Smooth muscle cell of the brain vasculature (primary cell): ENCODE measurements at regions not wholly inside any gene's neighbourhood (a gene's known extent, or its start where the extent isn't known, plus 50 kb on each side); places are given as distances from the start of the nearest gene placed in this dataset.
"Not testable (repeated sequence)": the region's sequence is repeated elsewhere in the genome, so short reads cannot be mapped to it uniquely, and the experiment has no call there.

Experiments used
- DNase-seq: peaks from one replicate; pipeline ENCODE4 v3.0.0-alpha.2; 2012; ENCODE audit warnings: low read depth, low spot score

DNA sequence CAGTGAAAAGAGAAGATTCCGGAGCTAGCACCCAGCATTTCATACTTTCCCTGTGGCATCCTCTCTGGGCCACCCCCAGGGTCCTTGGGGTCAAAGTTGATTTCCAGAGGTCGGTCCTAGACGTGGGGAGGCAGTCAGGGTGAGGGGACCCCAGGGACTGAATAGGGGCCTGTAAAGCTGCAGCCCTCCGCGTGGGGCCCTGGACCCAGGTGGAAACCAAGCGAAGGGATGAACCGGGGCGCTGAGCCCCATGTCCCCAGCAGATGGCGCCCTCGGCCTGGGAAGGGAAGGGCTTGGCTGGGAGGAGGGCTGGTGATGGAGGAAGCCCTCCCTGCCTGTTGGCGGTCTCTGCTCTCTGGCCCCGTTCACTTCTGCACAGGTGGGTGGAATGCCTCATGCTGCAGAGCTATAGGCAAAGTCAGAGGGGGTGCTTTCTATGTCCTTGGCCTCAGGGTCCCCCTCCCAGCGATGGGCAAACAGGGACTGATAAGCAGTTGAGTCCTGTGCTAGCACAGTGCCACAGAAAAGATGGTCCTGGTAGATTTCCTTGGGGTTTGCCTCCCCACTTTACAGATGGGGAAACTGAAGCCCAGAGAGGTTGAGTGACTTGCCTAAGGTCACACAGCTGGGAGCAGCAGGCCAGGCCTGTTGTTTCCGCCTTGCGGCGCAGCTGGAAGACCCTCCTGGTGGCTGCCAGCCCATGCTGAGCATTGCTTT, 163.4 kb upstream of the CIBAR2 start:
- DNase-seq = no peak

DNA sequence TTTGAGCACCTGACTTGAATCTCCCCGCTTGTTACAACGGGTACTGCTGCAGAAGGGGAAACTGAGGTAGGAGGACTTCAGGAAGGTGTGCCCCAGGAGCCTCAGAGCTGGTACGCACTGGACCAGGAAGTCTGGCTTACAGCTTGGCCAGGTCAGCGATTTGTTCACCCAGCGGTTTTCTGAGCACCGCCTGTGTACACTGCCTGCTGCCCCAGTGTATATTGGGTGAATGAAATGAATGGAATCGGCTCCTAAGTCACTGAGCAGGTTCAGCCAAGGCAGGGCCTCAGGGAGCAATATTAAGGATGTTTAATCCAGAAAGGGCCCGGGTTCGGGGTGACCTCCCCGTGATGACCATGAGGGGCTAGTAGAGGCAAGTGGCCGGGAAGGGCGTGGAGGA, 164.0 kb upstream of the CIBAR2 start:
- DNase-seq = no peak

DNA sequence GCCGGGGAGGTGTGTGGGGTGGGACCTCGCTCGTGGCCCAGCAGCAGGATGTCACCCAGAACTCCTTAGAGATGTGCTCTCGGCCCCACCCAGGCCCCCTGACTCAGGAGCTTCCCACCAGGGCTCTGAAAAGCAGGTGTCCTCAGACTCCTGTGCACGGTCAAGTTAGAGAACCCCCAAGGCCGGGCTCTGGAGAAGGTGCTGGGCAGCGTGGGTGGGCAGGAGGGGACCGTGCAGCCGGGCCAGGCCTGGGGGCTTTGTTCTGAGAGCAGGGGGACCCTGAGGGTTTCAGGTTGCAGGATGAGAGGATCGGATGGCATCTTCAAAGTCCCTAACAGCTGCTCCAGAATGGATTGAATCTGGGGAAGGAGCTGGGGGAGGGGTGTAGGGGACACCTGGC, 164.4 kb upstream of the CIBAR2 start:
- no peak for DNase-seq

DNA sequence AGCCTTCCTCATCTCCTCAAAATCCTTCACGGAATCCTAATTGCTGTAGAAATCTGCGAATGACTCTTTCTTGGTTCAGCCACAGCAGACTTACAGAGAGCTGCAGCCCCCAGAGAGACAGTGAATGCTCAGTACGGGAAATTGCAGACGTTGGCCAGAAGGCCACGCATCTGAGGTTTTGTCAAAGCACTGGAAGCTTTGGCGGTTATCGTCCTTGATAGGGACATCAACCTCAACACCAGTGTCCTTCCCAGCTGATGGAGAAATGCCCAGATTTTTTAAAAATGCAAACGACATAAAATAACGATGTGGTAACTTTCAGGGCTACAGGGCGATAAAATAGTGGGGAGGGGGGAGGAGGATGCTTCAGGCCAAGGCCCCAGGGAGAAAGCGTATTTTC, 166.6 kb upstream of the CIBAR2 start:
- DNase-seq = no peak

DNA sequence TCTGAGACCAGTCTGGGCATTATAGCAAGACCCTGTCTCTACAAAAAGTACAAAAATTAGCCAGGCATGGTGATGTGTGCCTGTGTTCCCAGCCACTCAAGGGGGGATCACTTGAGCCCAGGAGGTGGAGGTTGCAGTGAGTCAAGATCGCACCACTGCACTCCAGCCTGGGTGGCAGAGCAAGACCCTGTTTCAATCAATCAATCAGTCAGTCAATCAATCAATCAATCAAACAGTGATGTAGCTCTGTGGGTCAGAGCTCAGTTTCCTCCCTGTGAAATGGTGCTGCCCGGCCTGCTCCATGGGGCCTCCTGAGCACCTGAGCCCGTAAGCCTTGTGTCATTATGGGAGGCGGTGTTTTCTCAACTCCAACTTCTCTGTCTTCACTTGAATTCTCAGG, 167.1 kb upstream of the CIBAR2 start:
- DNase-seq = no peak

DNA sequence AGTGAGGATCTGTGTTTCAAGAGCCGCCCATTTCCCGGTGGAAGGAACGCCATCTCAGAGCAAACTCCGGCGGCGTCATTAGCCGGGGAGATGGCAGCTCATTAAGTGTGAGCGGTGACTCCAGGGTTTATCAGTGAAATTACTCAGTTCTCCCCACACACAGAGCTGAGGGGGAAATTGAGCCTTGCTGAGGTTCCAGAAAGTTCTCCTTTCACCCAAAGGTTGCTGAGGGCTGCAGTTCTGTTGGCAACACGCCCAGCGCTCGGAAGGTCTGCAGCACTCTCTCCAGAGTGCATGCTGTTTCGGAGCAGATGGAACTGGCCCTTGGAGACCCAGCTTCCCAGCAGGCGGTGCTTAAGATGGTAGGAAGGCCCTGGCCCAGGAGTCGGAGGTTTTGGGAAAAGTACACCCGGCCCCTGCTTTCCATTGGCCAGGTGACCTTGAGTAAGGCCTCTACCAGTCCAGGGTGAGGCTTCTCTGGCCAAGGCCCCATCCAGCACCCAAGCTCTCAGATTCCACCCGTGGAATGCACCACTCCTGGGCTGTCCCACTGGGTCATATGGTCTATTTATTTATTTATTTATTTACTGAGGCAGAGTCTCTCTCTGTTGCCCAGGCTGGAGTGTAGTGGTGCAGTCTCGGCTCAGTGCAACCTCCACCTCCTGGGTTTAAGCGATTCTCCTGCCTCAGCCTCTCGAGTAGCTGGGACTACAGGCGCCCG, 167.7 kb upstream of the CIBAR2 start:
- DNase-seq = no peak

DNA sequence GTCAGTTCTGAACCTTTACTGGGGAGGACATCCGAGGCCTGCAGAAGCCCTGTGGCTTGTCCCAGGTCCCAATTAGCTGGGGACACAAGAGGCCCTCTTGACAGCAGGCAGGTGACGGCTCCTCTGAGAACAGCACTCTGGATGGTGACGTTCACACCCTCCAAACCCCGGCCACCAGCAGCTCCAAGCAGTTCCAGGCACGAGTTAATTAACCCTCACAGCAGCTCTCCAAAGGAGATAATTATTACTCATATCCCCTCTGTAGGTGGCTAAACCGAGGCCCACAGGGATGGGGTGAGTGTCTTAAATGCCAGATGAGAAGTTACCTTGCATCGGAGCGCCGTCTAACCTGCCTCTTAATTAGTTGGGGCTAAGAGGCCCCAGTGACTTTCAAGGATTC, 168.9 kb upstream of the CIBAR2 start:
- DNase-seq = no peak

DNA sequence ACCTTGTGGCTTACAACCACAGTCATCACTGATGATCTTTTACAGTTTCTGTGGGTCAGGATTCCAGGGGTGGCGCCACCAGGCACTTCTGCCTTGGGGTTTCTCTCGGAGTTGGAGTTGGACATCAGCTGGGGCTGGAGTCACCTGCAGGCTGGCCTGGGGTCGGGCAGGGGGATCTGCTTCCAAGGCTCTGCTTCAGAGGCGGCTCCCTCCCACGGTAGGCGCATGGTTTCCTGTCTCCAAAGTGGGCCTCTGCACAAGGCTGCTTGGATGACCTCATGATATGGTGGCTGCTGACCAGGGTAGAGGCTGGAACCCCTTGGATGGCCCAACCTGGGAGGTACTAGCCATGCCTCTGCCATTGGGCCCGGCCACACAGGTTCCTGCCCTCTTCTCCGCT, 170.6 kb upstream of the CIBAR2 start:
- no peak for DNase-seq

DNA sequence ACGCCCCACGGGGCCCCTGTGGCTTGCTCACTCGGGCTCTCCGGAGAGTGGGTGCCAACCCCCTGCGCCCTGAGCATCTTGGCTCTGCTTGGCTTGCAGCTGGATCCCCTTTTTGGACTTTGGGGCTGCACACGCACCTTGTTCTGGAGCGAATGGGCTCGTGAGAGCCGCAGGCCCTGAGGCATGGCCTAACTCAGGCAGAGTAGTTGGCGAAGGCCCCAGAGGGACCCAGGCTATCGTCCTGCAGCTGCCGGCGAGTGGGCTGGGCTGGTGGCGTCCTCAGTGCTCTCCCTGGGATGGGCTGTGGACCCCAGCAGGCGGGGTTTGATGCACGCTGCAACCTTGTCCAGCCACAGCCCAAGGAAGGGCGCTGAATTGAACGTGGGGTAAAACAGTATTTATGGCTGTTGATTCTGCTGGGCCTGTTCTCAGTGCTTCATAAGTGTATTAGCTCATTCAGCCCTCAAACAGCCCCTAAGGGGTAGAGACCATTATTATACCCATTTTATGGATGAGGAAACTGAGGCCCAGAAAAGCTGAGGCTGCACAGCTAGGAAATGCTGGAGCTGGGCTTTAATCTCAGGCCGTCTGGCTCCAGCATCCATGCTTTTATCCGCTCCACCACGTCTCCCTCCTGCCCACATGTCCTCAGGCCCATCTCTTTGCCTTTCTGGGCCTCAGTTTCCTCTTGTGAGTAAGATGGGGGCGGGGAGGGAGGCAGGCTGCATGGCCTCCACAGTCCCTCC, 171.2 kb upstream of the CIBAR2 start:
- no peak for DNase-seq

DNA sequence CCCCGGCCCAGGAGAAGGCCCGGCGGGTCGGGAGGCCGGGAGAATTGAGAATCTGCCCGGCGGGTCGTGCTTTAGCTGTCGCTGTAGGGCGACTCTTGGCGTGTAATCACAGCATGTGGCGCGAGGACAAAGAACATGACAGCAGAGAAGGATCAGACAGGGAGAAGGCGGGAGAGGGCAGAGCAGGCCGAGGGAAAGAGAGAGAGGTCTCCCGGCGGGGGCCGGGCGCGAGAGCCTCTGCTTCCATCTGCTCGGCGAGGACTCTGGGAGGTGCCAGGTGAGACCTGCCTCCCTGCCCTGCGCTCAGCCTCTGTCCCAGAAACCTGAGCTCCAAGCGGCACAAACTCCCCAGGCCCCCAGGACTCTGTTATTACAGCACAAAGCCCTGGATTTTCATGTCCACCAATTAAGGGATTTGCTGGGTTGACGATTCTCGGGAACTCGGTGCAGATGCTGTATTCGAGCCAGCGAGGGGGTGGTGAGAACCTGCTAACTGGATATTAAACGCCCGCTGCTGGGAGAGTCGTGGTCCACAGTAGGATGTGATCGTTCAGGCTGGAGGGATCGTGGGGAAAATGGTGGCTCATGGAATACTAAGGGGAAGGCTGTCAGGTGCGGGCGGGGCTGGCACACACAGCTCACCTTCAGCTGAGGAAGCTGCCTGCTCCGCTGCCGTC, 172.0 kb upstream of the CIBAR2 start:
- DNase-seq = no peak

DNA sequence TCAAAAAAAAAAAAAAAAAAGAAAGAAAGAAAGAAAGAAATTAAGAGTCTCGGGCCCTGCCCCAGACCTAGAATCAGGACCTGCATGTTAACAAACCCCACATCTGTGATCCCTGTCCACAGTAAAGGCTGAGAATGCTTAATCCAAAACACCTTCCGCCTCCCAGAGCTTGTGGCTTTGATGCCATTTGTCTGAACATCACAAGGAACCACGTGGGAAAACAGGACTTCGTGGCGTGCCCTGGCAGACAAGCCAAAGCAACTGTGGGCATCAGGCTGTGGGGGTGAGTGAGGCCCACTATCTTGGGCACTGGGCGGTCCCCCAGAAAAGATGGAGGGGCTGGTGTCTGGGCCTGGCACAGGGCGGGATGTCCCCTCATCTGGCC, 173.4 kb upstream of the CIBAR2 start:
- DNase-seq = no peak

DNA sequence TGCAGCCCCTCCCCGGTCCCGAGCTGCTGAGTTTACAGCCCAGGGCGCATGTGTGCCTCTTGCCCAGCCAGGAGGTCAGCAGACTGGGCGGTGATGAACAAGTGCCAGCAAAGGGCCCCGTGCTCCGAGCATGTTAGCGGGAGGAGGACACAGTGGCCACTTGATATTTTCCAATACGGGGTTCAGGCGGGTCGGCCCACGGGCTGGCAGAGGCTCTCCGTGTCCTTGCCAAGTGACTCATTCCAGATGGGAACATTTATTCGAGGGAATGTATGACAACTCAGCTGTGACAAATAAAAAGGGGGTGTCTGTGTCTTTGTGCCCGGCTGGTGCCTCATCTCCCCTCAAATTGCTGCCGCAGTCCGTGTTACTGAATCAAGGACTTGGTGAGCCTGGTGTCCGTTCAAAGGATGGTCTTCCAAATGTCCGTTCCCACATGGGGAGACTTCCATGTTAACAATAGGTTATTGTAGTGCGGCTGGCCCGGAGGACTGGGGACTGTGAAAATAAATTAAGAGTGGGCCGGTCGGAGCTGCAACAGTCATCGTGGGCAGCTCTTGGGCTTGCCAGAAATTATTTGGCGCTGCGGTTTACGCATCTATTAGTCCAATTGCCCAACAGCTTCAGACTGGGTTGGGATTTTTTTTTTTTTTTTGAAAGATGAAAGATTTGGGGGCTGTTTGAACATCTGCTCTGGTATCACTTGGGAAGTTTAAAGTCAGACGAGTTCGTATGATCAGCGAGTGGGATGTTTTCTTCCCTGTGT, 174.0 kb upstream of the CIBAR2 start:
- DNase-seq = no peak

DNA sequence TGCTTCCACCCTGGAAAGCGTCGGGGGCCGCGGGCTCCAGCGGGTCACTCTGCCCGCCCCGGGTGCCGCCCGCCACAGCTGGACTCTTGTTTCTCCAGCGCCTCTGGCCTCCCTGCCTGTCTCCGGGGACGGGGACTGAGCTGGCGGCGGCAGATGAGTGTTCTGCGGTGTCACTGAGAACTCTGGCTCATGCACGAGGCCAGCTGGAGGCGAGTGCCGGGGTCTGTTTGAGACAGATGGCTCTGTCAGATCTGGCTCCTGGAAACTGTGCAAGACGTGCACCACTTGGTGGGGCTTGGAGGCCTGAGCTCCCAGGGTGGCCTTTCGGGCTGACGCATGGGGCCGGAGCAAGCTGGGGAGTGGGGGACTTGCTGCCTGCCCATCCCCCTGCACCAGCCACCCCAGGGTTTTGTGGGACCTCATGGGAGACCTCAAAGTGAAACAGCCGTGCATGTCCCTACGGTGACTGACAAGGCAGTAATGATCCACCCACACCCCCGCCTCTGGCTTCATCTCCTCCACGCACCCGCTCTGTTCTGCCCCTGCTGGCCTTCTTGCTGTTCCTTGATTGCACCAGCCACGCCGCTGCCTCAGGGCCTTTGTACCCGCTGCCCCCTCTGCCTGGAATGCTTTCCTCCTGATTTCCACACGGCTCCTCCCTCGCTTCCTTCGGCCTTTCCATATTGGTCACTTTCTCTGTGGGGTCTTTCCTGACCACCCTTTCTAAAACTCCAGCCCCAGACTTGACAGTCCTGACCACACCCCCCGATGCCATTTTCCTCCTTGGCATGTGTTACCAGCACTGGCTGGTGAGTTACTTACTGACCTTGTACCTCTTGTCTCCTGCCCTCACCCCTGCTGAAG, 174.9 kb upstream of the CIBAR2 start:
- DNase-seq = no peak

DNA sequence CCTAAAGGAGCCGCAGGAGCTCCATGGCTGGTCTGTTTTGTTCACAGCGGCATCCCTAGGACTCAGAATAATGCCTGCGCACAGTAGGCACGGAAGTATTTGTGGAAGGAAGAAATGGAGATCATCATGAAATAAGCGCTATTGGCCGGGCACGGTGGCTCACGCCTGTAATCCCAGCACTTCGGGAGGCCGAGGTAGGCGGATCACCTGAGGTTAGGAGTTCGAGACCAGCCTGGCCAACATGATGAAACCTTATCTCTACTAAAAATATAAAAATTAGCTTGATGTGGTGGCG, 175.5 kb upstream of the CIBAR2 start:
- not testable (repeated sequence) for DNase-seq

DNA sequence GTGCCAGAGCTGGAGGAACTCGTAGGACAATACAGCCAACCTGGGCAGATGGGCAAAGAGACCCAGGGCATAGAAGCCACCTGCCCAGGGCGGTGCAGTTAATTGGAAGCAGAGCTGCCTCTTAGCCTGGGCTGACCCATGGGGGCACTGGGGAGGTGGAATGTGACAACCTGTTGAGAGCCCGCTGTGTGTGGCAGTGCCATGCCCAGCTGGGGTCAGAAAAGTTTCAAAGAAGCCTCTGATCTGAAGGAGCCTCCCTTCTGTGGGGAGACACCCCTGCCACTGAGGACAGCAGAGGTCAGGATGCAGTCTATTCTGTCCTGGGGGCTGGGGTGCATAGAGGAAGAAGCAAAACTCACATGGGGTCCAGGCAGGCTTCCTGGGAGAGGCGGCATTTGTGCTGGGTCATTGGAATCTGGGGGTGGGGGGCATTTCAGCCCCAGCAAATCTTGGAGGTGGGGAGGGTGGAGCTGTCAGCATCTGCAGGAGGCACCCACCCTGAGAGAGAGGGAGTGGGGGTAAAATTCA, 176.1 kb upstream of the CIBAR2 start:
- no peak for DNase-seq

DNA sequence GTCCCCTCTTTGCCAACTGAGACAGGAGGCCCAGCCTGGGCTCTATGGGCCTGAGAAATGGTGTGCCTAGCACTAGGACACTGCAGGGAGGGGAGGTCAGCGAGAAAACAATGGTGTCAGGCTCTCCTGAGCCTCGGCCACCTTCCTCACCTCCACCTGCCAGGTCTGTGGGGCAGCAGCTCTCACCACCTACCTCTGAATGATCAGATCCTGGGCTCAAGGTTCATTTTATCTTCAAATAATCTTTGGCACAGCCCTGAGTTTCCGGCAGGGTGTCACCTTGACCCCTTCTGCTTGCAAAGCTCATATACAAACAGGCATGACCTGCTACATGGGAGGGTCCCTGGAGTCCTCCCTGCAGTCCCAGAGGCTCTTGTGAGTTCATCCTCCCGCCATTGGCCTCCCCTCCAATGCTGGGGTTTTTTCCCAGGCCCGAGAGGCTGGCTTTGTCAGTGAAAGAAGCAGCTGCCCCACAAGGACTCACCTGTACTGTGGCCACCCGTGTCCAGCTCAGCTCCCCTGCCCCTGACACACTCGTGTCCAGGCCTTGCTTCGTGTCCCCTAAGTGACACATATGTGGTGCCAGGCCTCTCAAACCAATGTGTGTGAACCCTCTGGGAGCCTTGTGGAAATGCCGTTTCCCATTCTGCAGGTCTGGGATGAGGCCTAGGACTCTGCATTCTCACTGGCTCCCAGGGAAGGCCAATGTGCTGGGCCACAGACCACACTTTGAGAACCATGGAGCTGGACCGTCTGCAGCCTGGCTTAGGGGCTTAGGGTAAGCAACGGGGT, 176.8 kb upstream of the CIBAR2 start:
- no peak for DNase-seq

DNA sequence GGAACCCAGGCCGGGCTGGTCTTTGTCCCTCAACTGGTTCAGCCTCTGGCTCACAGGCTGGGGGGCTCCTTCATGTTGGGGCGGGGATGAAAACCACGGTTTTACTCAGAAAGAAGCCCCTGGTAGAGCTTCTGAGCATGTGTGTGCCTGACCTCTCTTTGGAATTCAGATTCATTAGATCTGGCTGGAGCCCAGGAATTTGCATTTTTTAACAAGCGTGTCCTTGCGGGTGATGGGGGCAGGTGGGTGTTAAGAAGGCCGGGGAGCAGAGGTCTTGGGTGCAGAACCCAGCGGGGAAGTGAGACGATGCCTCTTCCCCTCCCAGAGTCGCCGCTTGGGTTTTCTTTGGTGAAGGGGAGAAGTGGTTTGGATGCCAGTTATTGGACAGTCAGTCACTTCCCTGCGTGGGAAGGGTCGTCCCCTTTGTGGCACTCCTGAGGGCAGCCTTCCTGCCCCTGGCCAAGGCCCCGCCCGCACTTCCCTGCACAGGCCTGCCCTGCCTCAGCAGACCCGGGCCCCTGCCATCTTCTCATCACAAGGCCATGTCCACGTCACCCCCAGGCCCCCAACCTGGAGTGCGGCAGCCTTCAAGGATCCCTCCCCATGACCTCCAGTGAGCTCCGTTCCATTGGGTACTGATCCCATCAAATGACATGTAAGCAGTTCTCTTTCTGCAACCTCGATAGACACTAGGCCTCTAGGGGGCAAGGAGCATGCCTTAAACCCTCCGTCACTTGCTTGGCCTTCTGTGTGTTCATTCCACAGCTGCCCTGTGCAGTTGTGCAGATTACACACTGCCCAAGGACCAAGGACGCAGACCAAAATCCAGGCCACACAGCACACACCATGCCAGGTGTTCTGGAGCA, 177.7 kb upstream of the CIBAR2 start:
- DNase-seq = no peak

DNA sequence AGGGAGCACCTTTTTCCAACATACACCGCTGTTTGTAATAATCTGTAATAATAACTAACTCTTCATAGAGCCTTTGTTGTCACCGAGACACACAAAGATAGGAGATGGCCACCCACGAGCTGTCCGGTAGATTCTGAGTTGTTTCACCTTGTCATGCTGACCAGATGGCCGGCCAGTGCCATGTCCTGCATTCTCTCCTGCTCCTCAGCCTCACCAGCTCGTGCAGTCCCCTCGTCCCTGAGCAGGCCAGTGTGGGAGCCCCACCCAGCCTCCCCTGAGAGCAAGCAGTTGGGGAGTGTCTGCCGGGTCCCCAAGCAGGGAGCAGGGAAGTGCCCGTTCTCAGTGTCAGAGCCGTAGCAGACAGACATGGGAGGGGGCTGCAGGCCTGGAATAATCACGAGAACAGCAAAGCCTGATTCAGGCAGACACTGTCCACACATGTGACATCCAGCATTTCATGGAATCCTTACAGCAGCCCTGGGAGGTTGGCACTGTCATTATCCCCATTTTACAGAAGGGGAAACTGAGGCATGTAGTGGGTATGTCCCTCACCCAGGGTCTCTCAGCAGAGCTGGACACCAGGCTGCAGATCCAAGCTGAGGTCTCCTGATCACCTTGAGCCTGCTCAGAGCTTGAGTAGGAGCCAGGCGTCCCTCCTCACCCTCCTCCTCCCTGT, 178.5 kb upstream of the CIBAR2 start:
- DNase-seq = no peak
